ENCODE measurements at regions not wholly inside any gene's neighbourhood (a gene's known extent, or its start where the extent isn't known, plus 50 kb on each side); places are given as distances from the start of the nearest gene placed in this dataset.
"Not testable (repeated sequence)": the region's sequence is repeated elsewhere in the genome, so short reads cannot be mapped to it uniquely, and the experiment has no call there.

DNA sequence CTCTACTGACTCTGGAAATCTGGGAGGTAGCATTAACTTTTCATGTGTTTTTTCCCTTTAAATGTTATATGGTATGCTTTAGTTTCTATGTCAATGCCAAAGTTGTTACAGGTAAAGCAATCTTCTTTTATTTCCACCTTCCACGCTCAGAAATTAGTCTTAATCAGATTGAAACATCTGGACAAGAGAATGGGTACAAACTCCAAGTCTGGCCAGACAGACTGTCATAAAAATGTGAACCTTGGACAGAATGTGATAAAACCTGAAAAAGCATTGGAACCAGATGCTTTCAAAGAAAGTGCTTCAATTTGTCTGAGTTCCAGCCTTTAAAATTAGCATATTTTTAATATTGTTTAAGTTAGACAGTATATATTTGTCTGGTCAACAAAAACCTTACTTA is 110.7 kb upstream of the P2RY1 start:
- DNase-seq = no peak

DNA sequence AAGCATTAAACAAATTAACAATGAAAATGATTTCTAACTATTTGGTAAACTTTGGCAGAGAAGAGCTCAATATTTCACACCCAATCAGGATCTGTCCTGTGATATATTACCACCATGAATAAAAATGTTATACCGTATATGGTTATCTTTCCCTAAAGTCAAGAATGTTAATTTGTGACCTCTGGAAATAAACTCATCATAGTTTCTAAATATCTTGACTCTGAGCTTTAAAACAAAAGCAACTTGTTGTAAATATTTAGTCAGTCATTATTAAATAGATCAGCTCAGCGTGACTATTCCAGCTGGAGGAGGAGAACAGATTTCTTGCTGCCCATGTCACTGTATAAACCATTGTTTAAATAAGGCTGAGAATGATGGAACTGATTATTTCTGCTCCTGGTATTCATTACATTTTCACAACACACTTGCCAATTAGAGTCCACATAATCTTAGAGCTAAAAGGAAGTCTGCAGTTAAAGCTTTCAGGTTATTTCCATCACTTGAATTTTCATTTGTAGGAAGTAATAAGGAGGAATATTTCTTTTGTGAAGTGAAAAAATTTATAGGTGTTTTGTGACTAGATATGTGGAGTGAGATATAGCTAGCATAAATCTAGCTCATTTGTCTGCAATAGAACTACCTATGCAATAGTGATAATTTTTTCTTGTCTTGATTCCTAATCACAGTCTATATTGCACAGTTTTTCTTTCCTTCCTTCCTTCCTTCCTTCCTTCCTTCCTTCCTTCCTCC is 106.5 kb upstream of the P2RY1 start:
- no peak for DNase-seq

DNA sequence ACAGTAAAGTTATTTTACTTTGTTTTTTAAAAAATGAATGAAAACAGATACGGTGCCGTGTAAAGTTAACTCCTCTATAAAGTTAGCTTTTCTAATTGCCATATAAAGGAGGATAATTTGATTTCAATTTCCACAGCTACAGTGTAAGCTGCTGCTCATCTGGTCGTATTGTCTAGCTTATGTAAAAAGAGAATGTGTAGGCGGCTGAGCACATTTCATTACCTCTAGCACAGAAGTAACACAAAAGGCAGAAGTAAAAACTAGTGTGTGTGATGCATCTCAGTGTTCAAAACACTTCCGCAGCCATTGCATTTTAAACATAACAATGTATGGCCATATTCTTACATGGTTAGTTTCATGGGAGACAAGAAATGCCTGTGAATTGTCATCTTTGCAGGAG is 105.0 kb upstream of the P2RY1 start:
- no peak for DNase-seq

DNA sequence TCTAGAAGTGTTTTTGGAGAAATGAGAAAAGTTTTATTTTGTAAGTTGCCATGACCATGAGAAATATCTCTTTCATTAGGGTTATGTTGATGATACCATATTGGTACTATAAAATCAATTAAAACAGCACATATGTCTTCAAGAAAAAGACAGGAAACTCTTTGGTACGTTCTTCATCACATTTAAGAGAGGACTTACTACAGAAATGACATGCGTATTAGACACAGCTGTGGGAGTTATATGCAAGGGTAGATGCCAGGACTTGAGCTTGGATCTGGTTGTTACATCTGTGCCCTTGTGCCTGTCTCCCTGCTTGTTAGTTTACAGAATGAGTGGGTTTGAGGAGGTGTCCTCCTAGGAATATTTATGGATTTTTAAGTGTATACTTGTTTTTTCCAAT is 103.4 kb upstream of the P2RY1 start:
- DNase-seq = no peak

DNA sequence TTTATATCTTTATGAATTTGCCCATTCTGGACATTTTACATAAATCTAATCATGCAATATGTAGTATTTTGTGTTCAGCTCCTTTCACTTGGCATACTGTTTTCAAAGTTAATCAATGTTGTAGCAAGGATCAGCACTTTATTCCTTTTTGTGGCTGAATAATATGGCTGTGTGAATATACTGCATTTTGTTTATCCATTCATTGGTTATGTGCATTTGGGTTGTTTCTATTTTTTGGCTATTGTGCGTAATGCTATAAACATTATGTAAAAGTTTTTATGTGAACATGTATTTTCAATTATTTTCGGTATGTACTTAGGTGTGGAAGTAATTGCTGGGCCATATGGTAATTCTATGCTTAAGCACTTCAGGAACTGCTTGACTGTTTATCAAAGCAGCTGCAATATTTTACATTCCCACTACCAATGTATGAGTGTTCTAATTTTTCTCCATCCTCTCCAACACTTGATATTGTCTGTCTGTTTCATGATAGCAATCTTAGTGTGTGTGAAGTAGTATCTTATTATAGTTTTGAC is 101.3 kb upstream of the P2RY1 start:
- DNase-seq = no peak

DNA sequence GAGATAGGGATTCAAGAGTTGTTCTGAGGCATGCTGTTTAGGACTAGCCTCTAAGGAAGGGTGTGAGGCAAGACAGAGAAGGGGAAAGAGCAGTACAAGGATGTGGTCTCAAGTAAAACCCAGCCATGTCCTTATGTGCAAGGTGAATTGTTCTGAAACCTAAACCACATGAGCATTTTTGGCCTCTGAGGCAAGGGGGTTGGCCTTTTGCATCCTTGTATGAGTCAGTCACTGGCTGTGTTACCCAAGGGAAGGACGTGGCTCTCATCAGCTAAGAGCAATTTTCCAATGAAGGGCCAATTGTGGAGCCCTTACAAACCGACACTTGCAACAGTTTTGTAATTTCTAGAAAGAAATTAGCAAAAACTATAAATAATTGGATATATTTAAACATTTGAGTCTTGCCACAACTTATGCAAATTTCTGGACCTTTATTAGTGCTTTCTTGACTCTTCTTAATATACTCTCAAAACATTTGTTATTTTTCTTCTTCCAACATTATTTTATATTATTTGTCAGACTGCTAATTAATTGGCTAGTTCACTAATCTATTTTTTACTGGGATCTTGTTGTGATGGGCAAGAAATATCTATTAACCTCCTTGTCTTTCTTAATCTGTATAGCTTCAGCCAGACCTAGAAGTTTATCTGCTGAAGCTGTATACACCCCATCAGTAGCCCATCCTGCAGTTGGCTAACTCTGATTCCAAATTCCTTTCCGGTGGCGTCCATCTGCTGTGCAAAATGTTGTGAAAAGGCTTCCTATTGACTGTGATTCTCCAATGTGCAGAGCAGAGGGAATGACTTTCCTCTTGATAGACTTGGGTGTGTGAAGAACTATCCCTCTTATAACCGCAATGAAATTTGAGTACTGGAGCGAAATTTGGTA is 97.7 kb upstream of the P2RY1 start:
- no peak for DNase-seq

DNA sequence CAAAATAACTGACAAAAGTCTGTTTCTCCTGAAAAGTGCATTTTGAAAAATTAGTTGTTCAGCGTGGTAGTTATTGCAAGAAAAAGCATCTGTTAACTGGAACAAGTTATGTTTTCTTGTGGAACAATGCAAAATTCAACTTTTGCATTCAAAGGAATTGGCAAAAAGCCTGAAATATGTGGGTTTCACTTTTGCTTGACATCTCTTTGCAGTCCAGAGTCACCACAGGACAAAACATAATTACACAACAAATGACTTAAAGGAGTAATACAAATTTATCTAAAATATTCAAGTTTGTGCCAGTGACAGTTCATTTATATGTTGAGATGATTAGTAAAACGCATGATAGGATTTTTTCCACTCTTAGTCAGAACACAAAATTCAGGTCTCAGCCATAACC is 96.3 kb upstream of the P2RY1 start:
- no peak for DNase-seq

DNA sequence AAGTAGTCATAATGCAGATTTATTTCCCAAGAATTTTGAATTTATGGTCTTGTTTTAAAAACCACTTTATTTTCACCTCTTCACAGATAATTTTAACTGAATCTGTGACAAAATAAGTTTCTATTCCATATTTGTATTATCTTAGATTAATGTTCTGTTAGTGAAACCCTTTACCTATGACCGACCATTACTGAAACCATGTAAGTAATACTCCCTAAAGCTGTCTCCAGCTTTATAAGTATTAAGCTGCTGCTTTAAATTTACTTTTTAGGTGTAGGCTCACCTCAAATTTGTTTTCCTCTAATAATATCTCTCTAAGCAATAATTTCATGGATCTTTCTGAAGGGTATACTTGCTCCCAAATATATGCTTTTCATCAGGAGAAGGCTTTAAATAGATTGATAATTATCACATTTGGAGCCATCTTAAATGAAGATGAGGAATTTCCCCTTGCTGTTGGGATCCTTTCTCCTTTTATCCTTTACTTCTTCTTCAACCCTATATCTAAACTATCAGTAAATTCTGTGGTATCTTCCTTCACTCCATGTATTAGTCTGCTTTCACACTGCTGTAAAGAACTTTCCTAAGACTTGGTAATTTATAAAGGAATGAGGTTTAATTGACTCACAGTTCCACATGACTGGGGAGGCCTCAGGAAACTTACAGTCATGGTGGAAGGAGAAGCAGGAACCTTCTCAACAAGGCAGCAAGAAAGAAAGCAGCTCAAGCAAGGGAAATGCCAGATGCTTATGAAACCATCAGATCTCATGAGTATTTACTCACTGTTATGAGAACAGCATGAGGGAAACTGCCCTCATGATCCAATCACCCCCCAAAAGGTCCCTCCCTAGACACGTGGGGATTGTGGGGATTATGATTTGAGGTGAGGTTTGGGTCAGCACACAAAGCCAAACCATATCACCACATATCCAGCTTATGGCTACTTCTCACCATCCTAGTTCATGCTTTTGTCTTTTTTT is 92.3 kb upstream of the P2RY1 start:
- DNase-seq = no peak

DNA sequence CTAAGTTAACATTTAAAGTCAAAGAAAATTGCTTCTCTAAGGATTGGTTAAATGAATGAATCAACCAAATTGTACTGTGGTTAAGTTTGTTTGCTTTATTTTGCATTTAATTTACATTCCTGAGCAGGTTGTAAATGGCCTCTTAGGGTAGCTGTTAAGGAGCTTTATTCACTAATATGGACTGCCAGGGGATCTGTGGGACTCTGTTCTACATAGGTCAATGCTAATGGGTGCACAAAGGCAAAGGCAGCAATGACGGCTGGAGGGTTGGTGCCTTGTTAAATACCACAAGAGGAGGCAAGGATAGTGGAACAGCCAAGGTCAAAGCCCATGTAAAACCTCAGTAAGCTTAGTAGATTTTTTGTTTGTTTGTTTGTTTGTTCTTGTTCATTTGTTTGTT is 89.3 kb upstream of the P2RY1 start:
- DNase-seq = no peak

DNA sequence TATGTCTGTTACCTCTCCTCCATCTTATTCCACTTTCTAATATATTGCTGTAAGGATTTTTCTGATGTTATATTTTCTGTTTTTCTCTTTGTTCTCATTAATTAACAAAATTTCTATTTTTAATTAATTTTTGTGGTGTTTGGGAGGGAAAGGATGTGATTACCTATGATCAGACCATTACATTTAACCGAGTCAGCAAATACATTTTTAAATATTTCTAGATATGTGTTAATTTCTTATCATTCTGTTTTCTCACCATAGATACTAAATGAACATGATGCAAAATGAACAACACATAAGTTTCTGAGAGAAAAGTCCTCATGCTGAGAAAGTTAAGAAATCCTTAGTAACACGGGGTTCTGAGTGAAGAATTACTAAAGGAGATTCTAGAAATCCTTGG is 80.6 kb upstream of the P2RY1 start:
- DNase-seq = no peak

DNA sequence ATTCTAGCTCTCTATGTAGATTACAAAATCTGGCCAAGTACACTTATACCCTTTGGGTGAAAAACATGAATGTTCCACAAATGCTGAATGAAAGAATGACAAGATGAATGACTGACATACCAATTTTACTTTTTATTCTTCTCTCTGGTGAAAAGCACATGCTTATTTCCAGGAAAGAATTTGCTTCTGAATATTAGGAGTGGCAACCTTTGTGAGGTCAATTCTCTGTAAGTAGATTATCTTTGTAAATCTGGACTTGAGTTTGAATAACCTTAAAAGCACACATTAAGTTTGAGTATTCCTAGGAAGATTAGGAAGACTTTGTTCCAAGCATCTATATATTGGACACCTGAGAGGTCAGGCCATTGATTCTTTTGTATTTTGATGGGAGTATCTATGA is 78.1 kb upstream of the P2RY1 start:
- no peak for DNase-seq

DNA sequence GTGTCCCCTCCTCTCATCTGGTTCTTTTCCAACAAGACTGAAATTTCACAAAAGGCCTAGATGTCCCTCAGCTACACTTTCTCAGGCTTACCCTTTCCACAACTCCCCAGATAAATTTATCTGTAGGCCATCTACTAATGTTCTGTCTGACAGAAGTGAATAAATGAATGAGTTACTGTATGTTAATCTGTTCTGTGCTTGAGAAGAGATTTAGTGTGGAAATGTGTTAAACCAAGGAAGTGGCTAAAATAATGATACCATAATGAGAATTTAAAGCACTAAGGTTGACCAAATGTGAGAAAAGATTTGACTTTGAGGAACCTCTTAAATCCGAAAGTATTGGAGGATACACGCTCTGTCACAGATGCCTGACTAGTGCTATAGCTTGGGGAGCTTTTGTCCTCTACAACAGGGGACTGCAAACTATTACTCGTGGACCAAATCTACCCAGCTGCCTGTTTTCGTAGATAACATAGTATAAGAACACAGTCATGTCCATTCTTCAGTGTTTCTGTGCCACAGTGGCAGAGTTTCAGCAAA is 74.8 kb upstream of the P2RY1 start:
- no peak for DNase-seq

DNA sequence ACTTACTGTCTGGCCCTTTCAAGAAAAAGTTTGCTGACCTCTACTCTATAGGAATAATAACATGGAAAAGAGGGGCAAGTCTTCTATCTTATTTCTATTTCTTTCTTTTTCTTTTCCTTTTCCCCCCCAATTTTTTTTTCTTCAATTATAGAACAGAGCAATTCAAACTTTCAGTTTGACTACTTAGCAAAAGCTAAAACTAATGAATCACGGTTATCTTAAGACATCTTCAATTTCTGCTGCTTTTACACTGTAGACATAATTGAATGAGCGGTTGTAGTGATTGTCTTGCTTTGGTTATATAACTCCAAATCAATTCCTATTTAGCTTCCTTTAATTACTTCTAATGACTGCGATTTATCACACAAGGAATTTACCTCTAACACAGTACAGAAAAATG is 74.3 kb upstream of the P2RY1 start:
- DNase-seq = no peak

DNA sequence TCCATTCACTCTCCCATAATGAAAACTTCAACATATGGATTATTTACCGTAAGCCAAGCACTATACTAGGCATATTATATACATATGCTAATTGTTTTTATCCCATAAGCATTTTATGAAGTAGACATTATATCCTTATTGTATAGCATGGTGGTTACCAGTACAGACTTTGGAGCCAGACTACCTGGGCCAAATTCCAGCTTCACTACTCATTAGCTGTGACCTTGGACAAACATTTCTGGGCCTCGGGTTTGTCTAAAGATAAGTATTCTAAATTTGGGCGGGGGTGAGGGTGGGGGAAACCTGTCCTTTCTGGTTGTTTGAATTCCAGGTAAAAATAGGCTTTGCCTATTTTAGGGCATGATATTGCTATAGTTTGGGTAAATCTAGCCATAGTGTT is 66.5 kb upstream of the P2RY1 start:
- no peak for DNase-seq

DNA sequence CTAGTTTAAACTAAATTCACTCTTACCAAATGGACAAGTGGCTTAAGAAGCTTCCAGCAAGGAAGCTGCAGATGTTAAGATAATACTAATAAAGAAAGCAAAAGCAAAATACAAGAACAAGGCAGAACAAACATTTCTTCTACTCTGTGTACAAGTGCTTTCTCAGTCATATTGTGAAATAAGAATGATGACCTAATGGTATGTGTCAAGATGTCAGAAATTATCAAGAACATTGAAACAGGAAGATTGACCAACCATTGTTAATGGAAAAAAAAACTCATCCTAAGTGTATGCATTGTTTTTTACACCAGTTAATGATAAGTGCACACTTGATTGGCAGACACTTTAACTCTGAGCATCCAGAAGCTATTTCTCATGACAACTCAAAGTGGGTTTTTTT is 65.4 kb upstream of the P2RY1 start:
- DNase-seq = no peak

DNA sequence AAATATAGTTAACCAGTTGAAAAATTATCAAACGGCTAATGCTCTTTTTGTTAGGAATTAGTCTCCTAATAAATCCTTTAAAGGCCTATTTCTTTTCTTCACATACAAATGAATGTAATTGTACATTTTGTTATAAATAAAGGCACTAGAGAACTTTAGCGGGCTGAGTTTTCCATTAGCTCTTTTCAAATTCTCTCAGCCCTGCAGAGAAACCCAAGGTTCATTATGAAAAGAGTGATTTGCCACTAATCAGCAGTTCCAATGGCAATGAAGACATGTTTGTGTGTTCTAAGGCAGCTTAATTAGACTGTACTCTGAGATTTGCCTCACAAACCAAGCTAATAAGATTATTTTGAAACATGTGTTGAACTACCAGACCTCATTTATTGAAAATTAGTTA is 64.6 kb upstream of the P2RY1 start:
- no peak for DNase-seq

DNA sequence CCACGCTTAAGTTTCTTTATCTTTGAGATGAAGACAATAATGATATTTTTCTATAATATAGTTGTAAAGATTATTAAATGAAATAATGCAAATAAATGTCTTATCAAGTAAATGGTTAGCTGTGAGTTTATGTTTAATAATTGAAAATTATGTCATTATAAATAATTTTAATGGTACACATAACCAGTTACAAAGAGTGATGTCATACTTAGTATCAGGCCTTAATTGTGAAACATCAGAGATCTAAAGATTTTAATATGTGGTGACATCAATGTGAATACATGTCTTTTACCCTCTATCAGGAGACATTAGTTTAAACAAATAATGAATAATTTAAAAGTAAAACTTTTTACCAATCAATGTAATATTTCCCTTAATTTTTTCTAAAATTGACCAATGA is 63.8 kb upstream of the P2RY1 start:
- DNase-seq = no peak

DNA sequence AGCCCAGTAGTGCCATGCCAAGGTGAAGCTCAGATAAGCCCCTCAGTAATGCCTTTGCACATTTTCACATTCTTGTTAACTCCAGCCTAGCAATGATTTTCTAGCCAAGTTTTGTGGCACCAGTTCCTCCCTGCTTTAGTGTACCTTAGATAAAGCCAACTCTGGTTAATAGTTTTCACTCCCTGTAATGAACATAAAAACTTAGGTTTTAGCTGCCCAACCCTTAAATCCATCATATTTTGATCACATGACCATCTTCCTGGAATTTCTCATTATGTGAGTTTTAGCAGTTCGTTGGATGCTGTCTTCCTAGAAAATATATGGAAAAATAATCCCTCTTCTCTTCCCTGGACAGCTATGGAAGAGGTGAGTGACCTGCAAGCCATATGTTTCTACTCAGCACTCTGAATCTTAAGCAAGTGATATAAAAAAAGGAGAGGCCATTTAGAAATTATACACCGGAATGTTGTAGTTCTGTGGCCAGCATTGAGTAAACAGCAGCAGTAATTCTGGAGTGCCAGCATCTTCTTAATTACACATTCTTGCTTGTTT is 62.2 kb upstream of the P2RY1 start:
- DNase-seq = no peak

DNA sequence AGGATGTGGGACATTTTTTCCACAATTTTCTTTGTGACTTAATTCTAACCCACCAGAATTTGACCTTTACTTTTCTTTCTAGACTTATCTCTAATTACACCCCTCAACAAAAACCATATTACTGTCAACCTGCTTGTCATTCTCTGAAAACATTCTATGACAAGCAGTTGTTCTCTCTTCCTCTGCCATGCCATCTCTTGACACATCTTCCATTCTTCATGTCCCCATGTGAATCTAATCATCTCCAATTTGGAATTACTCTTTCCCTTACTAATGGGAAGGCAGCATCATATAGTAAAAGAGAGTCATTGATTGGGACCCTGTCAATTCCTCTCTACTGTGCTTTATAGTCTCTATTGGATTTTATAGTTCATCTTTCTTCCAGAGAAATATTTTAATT is 61.3 kb upstream of the P2RY1 start:
- no peak for DNase-seq

DNA sequence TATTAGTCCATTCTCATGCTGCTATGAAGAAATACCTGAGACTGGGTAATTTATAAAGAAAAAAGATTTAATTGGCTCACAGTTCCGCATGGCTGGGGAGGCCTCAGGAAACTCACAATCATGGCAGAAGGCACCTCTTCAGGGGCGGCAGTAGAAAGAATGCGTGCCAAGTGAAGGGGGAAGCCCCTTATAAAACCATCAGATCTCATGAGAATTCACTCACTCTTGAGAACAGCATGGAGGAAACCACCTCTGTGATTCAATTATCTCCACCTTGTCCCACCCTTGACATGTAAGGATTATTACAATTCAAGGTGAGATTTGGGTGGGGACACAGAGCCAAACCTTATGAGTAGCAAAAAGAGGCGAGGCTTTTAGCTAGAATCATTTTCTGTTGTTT is 60.7 kb upstream of the P2RY1 start:
- DNase-seq = not testable (repeated sequence)

DNA sequence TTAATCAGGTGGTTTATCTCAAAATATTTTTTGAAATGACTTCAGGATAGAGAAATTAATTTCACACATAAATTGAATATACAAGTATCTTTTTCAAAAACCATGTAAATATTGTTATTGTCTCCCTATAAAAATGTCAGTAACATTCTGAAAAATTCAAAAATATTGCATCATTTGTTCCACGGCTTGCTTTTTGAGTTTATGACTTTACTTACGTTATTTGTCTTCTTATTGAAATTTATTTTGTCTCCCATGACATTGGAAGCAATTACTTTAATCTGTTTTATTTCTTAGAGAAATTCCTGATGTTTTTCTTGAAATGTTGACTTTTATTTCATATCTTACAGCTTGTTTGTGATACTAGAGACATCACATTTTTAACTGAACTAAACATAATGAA is 56.9 kb upstream of the P2RY1 start:
- DNase-seq = no peak

DNA sequence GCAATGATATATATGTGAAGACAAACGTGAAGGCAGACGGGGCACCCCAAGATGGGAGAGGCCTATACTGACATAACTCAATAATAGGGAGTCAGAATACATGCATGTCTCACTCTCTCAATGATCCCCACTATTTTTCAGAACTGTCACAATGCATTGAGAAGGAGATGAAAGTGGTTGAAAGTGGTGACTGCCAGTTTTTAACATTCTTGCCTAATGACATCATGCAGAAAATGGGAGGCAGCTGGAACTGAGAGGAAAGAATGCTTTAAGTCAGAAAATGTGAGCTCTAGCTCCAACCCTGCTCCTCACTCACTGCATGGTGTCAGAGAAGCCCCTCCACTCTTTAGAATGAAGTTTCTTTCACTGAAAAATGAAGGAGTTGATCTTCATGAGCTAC is 55.3 kb upstream of the P2RY1 start:
- no peak for DNase-seq

All from NCI-H146 (cell line).